WTC11 (cell line): ENCODE measurements at regions not wholly inside any gene's neighbourhood (a gene's known extent, or its start where the extent isn't known, plus 50 kb on each side); places are given as distances from the start of the nearest gene placed in this dataset.

Experiments
- ATAC-seq: fragments of 200-7000 bp; cut with Tn5 transposase; 2 replicates; pipeline ENCODE4 v1.10.0; 2021; ENCODE audit warnings: mild to moderate bottlenecking, moderate library complexity
- CTCF ChIA-PET: fragments of 300-600 bp; sonication (Branson Sonifier 250); formaldehyde crosslinking; loops from one replicate; lab custom pipeline; 2021; ENCODE audit warnings: antibody characterized with exemption; lab: Charles Lee
- POLR2A ChIA-PET: fragments of 350-600 bp; sonication (Branson Sonifier 250); formaldehyde crosslinking; loops from one replicate; lab custom pipeline; 2021; ENCODE audit warnings: antibody characterized with exemption; lab: Charles Lee
- DNase-seq: peaks from one replicate; pipeline ENCODE4 v3.0.0; 2021; ENCODE audit warnings: low spot score
- H3K27ac Mint-ChIP-seq: 2 replicates; pipeline ENCODE4 v1.8.0; 2021; ENCODE audit warnings: mixed read lengths
- H3K27me3 Mint-ChIP-seq: 2 replicates; pipeline ENCODE4 v1.8.0; 2021; ENCODE audit warnings: low read depth, mild to moderate bottlenecking, moderate library complexity, mixed read lengths
- H3K36me3 Mint-ChIP-seq: 2 replicates; pipeline ENCODE4 v1.8.0; 2021; ENCODE audit warnings: mixed read lengths
- H3K4me1 Mint-ChIP-seq: 2 replicates; pipeline ENCODE4 v1.8.0; 2022; ENCODE audit warnings: mixed read lengths
- H3K4me3 Mint-ChIP-seq: 2 replicates; pipeline ENCODE4 v1.8.0; 2021; ENCODE audit warnings: mild to moderate bottlenecking, moderate library complexity, mixed read lengths
- H3K9me3 Mint-ChIP-seq: 2 replicates; pipeline ENCODE4 v1.8.0; 2021; ENCODE audit warnings: mixed read lengths
- AR ChIP-seq: fragments of 250-450 bp; sonication (Bioruptor Pico); IDR thresholded peaks from 2 replicates; pipeline ENCODE4 v1.9.0; 2021; ENCODE audit warnings: mild to moderate bottlenecking
- ATF2 ChIP-seq: sonication (generic); formaldehyde crosslinking; IDR thresholded peaks from 2 replicates; pipeline ENCODE4 v1.8.1; 2022; ENCODE audit warnings: low read depth, missing genetic modification reagents, borderline replicate concordance
- CBFB ChIP-seq: sonication (generic); formaldehyde crosslinking; IDR thresholded peaks from 2 replicates; pipeline ENCODE4 v1.8.1; 2022; ENCODE audit warnings: mild to moderate bottlenecking, low read depth, missing genetic modification reagents
- CREM ChIP-seq: sonication (generic); formaldehyde crosslinking; IDR thresholded peaks from 2 replicates; pipeline ENCODE4 v1.8.1; 2022; ENCODE audit warnings: mild to moderate bottlenecking, missing genetic modification reagents, moderate library complexity
- E2F1 ChIP-seq: sonication (generic); formaldehyde crosslinking; IDR thresholded peaks from 2 replicates; pipeline ENCODE4 v1.8.0; 2022; ENCODE audit warnings: mild to moderate bottlenecking, missing genetic modification reagents
- ESRRA ChIP-seq: sonication (generic); formaldehyde crosslinking; IDR thresholded peaks from 2 replicates; pipeline ENCODE4 v1.8.1; 2022; ENCODE audit warnings: mild to moderate bottlenecking, missing genetic modification reagents, borderline replicate concordance
- FOXK1 ChIP-seq: sonication (generic); formaldehyde crosslinking; IDR thresholded peaks from 2 replicates; pipeline ENCODE4 v1.8.0; 2022; ENCODE audit warnings: mild to moderate bottlenecking, moderate library complexity, missing genetic modification reagents
- GTF2I ChIP-seq: fragments of 250-450 bp; sonication (Bioruptor Pico); conservative IDR thresholded peaks from 2 replicates; pipeline ENCODE4 v1.4.0; 2021; ENCODE audit warnings: mild to moderate bottlenecking
- HMGA2 ChIP-seq: fragments of 250-450 bp; sonication (Bioruptor Pico); IDR thresholded peaks from 2 replicates; pipeline ENCODE4 v1.4.0; 2021; ENCODE audit warnings: mild to moderate bottlenecking, moderate library complexity
- JAZF1 ChIP-seq: fragments of 250-450 bp; sonication (Bioruptor Pico); IDR thresholded peaks from 2 replicates; pipeline ENCODE4 v1.9.0; 2021; ENCODE audit warnings: moderate library complexity, mild to moderate bottlenecking, inconsistent platforms
- MXD4 ChIP-seq: fragments of 250-450 bp; sonication (Bioruptor Pico); IDR thresholded peaks from 2 replicates; pipeline ENCODE4 v1.8.0; 2021; ENCODE audit warnings: mild to moderate bottlenecking, moderate library complexity, borderline replicate concordance
- NFATC4 ChIP-seq: fragments of 250-450 bp; sonication (Bioruptor Pico); IDR thresholded peaks from 2 replicates; pipeline ENCODE4 v1.9.0; 2021; ENCODE audit warnings: mild to moderate bottlenecking
- NR3C1 ChIP-seq: sonication (generic); formaldehyde crosslinking; conservative IDR thresholded peaks from 2 replicates; pipeline ENCODE4 v1.8.1; 2023; ENCODE audit warnings: low read depth, mild to moderate bottlenecking, missing genetic modification reagents
- SMAD4 ChIP-seq: sonication (generic); formaldehyde crosslinking; IDR thresholded peaks from 2 replicates; pipeline ENCODE4 v1.8.0; 2022; ENCODE audit warnings: mild to moderate bottlenecking, missing genetic modification reagents
- TEAD1 ChIP-seq: sonication (generic); formaldehyde crosslinking; IDR thresholded peaks from 2 replicates; pipeline ENCODE4 v1.8.0; 2022; ENCODE audit warnings: mild to moderate bottlenecking, missing genetic modification reagents
- ZBTB21 ChIP-seq: sonication (generic); formaldehyde crosslinking; IDR thresholded peaks from 2 replicates; pipeline ENCODE4 v1.8.1; 2023; ENCODE audit warnings: mild to moderate bottlenecking, missing genetic modification reagents, borderline replicate concordance
- ZNF138 ChIP-seq: sonication (generic); formaldehyde crosslinking; conservative IDR thresholded peaks from 2 replicates; pipeline ENCODE4 v1.8.1; 2022; ENCODE audit warnings: mild to moderate bottlenecking, moderate library complexity, missing genetic modification reagents
- ZNF396 ChIP-seq: fragments of 250-450 bp; sonication (Bioruptor Pico); IDR thresholded peaks from 2 replicates; pipeline ENCODE4 v1.8.0; 2021; ENCODE audit warnings: mild to moderate bottlenecking, moderate library complexity, borderline replicate concordance
- ZSCAN18 ChIP-seq: fragments of 250-450 bp; sonication (Bioruptor Pico); IDR thresholded peaks from 2 replicates; pipeline ENCODE4 v2.1.2; 2022; ENCODE audit warnings: mild to moderate bottlenecking, moderate library complexity
- TF ChIP-seq, protein P1 (sequence below): sonication (generic); formaldehyde crosslinking; IDR thresholded peaks from 2 replicates; pipeline ENCODE4 v1.8.1; 2022; ENCODE audit warnings: low read depth, mild to moderate bottlenecking, moderate library complexity, missing genetic modification reagents, borderline replicate concordance
- TF ChIP-seq, protein P2 (sequence below): fragments of 250-450 bp; sonication (Bioruptor Pico); IDR thresholded peaks from 2 replicates; pipeline ENCODE4 v1.8.0; 2021; ENCODE audit warnings: mild to moderate bottlenecking
- TF ChIP-seq, protein P3 (sequence below): sonication (generic); formaldehyde crosslinking; IDR thresholded peaks from 2 replicates; pipeline ENCODE4 v1.8.0; 2023; ENCODE audit warnings: missing genetic modification reagents, mild to moderate bottlenecking, borderline replicate concordance

GRCh38 chr11:59285716-59286260 lies 72.9 kb upstream of the OR5AN1 start:
- TF ChIP-seq ZNF396 (no peak), E2F1 (no peak), JAZF1 (CRISPR knock-in tag) (no peak), GTF2I (CRISPR knock-in tag) (no peak), ZBTB21 (no peak), CREM (CRISPR knock-in tag) (no peak), NR3C1 (no peak), ESRRA (no peak), TEAD1 (no peak), SMAD4 (CRISPR knock-in tag) (no peak), NFATC4 (no peak), FOXK1 (CRISPR knock-in tag) (no peak), HMGA2 (CRISPR knock-in tag) (no peak)
- TF ChIP-seq, protein P1, sequence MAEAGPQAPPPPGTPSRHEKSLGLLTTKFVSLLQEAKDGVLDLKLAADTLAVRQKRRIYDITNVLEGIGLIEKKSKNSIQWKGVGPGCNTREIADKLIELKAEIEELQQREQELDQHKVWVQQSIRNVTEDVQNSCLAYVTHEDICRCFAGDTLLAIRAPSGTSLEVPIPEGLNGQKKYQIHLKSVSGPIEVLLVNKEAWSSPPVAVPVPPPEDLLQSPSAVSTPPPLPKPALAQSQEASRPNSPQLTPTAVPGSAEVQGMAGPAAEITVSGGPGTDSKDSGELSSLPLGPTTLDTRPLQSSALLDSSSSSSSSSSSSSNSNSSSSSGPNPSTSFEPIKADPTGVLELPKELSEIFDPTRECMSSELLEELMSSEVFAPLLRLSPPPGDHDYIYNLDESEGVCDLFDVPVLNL: no peak
- TF ChIP-seq, protein P2, sequence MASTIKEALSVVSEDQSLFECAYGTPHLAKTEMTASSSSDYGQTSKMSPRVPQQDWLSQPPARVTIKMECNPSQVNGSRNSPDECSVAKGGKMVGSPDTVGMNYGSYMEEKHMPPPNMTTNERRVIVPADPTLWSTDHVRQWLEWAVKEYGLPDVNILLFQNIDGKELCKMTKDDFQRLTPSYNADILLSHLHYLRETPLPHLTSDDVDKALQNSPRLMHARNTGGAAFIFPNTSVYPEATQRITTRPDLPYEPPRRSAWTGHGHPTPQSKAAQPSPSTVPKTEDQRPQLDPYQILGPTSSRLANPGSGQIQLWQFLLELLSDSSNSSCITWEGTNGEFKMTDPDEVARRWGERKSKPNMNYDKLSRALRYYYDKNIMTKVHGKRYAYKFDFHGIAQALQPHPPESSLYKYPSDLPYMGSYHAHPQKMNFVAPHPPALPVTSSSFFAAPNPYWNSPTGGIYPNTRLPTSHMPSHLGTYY: no peak
- no peaks in the 10 kb centered on the region for H3K27me3 Mint-ChIP-seq
- no peaks in the 10 kb centered on the region for H3K36me3 Mint-ChIP-seq
- ChIA-PET CTCF (no interaction called here), POLR2A (no interaction called here)
- H3K4me3 Mint-ChIP-seq: no peak overlapping the region
- peaks cover 23% of the 10 kb centered on the region for H3K9me3 Mint-ChIP-seq
- peaks cover 7% of the 10 kb centered on the region; the same call in 1 of the 2 replicates for H3K4me1 Mint-ChIP-seq
- DNase-seq (no peak), ATAC-seq (no peak; the same call in 1 of the 2 replicates)
- H3K27ac Mint-ChIP-seq: no peak overlapping the region; the same call in 1 of the 2 replicates

DNA sequence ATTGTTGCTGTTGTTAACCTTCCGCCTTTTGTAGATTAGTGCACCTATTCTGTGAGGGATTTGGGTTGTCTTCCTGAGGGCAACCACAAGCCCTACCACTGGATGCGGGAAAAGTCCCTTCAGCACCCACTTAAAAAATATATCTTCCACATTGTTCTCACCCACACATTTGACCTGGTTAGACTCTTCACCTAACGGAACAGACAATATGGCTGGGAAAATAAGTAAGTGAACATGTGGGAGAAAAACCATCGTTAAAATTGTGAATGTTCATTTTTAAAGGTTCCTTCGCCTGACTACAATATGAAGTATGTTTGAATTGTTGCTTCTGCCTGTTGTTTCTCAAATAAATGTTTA lies 72.0 kb upstream of the MPEG1 start:
- Mint-ChIP-seq H3K4me1 (peaks cover 7% of the 10 kb centered on the region; the same call in 1 of the 2 replicates), H3K27ac (no peak overlapping the region), H3K27me3 (no peaks in the 10 kb centered on the region), H3K4me3 (no peak overlapping the region), H3K9me3 (peaks cover 29% of the 10 kb centered on the region), H3K36me3 (no peaks in the 10 kb centered on the region)
- ATAC-seq (no peak), DNase-seq (no peak)
- TF ChIP-seq MXD4 (CRISPR knock-in tag) (no peak), ATF2 (CRISPR knock-in tag) (no peak), CBFB (CRISPR knock-in tag) (no peak), SMAD4 (CRISPR knock-in tag) (no peak), AR (CRISPR knock-in tag) (no peak), ZSCAN18 (no peak), ZBTB21 (no peak), ZNF138 (no peak)
- TF ChIP-seq, protein P3, sequence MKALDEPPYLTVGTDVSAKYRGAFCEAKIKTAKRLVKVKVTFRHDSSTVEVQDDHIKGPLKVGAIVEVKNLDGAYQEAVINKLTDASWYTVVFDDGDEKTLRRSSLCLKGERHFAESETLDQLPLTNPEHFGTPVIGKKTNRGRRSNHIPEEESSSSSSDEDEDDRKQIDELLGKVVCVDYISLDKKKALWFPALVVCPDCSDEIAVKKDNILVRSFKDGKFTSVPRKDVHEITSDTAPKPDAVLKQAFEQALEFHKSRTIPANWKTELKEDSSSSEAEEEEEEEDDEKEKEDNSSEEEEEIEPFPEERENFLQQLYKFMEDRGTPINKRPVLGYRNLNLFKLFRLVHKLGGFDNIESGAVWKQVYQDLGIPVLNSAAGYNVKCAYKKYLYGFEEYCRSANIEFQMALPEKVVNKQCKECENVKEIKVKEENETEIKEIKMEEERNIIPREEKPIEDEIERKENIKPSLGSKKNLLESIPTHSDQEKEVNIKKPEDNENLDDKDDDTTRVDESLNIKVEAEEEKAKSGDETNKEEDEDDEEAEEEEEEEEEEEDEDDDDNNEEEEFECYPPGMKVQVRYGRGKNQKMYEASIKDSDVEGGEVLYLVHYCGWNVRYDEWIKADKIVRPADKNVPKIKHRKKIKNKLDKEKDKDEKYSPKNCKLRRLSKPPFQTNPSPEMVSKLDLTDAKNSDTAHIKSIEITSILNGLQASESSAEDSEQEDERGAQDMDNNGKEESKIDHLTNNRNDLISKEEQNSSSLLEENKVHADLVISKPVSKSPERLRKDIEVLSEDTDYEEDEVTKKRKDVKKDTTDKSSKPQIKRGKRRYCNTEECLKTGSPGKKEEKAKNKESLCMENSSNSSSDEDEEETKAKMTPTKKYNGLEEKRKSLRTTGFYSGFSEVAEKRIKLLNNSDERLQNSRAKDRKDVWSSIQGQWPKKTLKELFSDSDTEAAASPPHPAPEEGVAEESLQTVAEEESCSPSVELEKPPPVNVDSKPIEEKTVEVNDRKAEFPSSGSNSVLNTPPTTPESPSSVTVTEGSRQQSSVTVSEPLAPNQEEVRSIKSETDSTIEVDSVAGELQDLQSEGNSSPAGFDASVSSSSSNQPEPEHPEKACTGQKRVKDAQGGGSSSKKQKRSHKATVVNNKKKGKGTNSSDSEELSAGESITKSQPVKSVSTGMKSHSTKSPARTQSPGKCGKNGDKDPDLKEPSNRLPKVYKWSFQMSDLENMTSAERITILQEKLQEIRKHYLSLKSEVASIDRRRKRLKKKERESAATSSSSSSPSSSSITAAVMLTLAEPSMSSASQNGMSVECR (CRISPR knock-in tag): no peak
- ChIA-PET CTCF (no interaction called here), POLR2A (no interaction called here)
